ENCODE measurements at regions not wholly inside any gene's neighbourhood (a gene's known extent, or its start where the extent isn't known, plus 50 kb on each side); places are given as distances from the start of the nearest gene placed in this dataset.

- no peak for TF ChIP-seq CTCF (IDR thresholded peaks at IDR 0.05)
- no peaks in the 10 kb centered on the region for H3K9me3 ChIP-seq
- no peaks in the 10 kb centered on the region for H3K4me1 ChIP-seq
- H3K36me3 ChIP-seq, result no peaks in the 10 kb centered on the region
- no peaks in the 10 kb centered on the region for H3K27me3 ChIP-seq (ENCODE audit: low read depth)
- H3K27ac ChIP-seq, result no peak overlapping the region
- ATAC-seq (no peak), DNase-seq (no peak)
- no peak overlapping the region for H3K4me3 ChIP-seq
- intact Hi-C loops (cut with DNase I), result no loop called here
Measured at GRCh38 chr6:87995461-87995860, 52.2 kb upstream of the SPACA1 start.

- intact Hi-C loops (cut with DNase I), result no loop called here
- DNase-seq (no peak), ATAC-seq (no peak)
- Histone ChIP-seq H3K36me3 (no peaks in the 10 kb centered on the region), H3K27ac (no peak overlapping the region), H3K9me3 (no peaks in the 10 kb centered on the region), H3K4me1 (no peaks in the 10 kb centered on the region), H3K27me3 (ENCODE audit: low read depth) (no peaks in the 10 kb centered on the region), H3K4me3 (no peak overlapping the region)
- no peak for TF ChIP-seq CTCF (IDR thresholded peaks at IDR 0.05)
Measured at GRCh38 chr6:87993356-87993755, 54.3 kb upstream of the SPACA1 start.

GRCh38 chr6:87990871-87991270 is 56.8 kb upstream of the SPACA1 start:
- ATAC-seq (no peak), DNase-seq (no peak)
- Histone ChIP-seq H3K4me1 (no peaks in the 10 kb centered on the region), H3K9me3 (no peaks in the 10 kb centered on the region), H3K36me3 (no peaks in the 10 kb centered on the region), H3K4me3 (no peak overlapping the region), H3K27ac (no peak overlapping the region), H3K27me3 (ENCODE audit: low read depth) (no peaks in the 10 kb centered on the region)
- TF ChIP-seq CTCF (IDR thresholded peaks at IDR 0.05), result no peak
- intact Hi-C loops (cut with DNase I), result no loop called here

GRCh38 chr6:87982134-87982533 is 65.5 kb upstream of the SPACA1 start:
- Histone ChIP-seq H3K27ac (no peak overlapping the region), H3K4me1 (no peaks in the 10 kb centered on the region), H3K27me3 (ENCODE audit: low read depth) (no peaks in the 10 kb centered on the region), H3K9me3 (no peaks in the 10 kb centered on the region), H3K36me3 (no peaks in the 10 kb centered on the region), H3K4me3 (no peak overlapping the region)
- intact Hi-C loops (cut with DNase I), result no loop called here
- DNase-seq (no peak), ATAC-seq (no peak)
- no peak for TF ChIP-seq CTCF (IDR thresholded peaks at IDR 0.05)

DNA sequence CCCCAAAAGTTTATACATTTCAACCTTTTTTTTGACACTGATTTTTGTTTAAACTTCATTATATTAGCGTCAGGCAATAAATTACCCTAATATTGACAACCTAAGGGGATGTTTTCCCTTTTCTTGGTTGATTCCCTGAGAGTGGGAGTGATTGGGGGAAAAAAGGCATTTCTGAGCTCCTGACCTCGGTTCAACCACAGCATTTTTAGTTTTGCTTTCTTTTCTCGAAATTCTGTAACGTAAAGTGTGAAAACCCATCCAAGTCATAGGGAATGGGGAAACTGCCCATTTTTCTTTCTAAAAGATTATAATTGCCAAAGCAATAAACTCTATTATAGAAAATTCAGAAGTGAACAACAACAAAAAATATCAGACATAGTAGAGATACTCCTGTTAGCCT is 67.9 kb upstream of the SPACA1 start:
- DNase-seq, result no peak
- no peak for ATAC-seq
- no peaks in the 10 kb centered on the region for H3K36me3 ChIP-seq
- no peak overlapping the region for H3K27ac ChIP-seq
- TF ChIP-seq CTCF (IDR thresholded peaks at IDR 0.05), result no peak
- H3K4me3 ChIP-seq, result no peak overlapping the region
- H3K27me3 ChIP-seq (ENCODE audit: low read depth), result no peaks in the 10 kb centered on the region
- H3K9me3 ChIP-seq, result no peaks in the 10 kb centered on the region
- intact Hi-C loops (cut with DNase I), result no loop called here
- no peaks in the 10 kb centered on the region for H3K4me1 ChIP-seq

DNA sequence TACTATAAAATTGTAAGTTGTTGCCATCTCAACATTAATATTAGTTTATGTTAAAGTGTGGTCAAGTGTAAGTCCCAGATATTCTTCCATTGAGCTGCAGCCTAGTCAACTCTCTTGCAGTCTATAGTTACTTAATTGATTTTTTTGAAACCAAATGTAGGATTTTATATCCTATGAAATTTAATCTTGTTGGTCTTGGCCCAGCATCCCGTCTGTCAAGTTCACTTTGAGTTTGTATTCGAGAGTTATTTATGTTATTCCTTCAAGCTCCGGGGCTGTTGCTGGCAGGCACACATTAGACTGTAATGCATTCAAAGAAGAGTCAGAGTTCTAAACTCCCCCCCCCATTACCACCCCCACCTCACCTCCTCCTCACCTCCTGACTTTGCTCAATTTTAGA is 71.0 kb upstream of the SPACA1 start:
- ATAC-seq, result no peak
- Histone ChIP-seq H3K27ac (no peak overlapping the region), H3K27me3 (ENCODE audit: low read depth) (no peaks in the 10 kb centered on the region), H3K9me3 (no peaks in the 10 kb centered on the region), H3K36me3 (no peaks in the 10 kb centered on the region), H3K4me3 (no peak overlapping the region), H3K4me1 (no peaks in the 10 kb centered on the region)
- intact Hi-C loops (cut with DNase I), result no loop called here
- no peak for DNase-seq
- no peak for TF ChIP-seq CTCF (IDR thresholded peaks at IDR 0.05)

All from lower lobe of right lung (tissue), 2 donors.